ENCODE measurements at regions not wholly inside any gene's neighbourhood (a gene's known extent, or its start where the extent isn't known, plus 50 kb on each side); places are given as distances from the start of the nearest gene placed in this dataset.
A peak's percentile ranks its signal among the peaks of the same experiment; 100 is the strongest.

GRCh38 chr12:98423963-98424362, 91.4 kb upstream of the TMPO start:
- ATAC-seq (ENCODE audit: low read depth) (no peak), DNase-seq (no peak)
- Histone ChIP-seq H2AFZ (ENCODE audit: insufficient read depth, low read depth, low read length, poor library complexity, severe bottlenecking) (peak overlapping the region; percentile 50), H4K20me1 (ENCODE audit: control insufficient read depth, insufficient read depth, low read length, poor library complexity, severe bottlenecking) (no peaks in the 10 kb centered on the region), H3K27ac (ENCODE audit: low read length in 2 of 2) (no peak overlapping the region), H3K9ac (ENCODE audit: low read length) (no peak overlapping the region), H3K4me1 (ENCODE audit: control insufficient read depth in 2 of 2, insufficient read depth in 2 of 2, low read length in 2 of 2) (peaks cover 0 to 3% of the 10 kb centered on the region in 2 donors), H3K9me3 (ENCODE audit: control extremely low read depth in 1 of 3, control insufficient read depth in 2 of 3, insufficient read depth in 1 of 3, low read length in 2 of 3) (no peaks in the 10 kb centered on the region), H3K4me2 (replicated peaks; ENCODE audit: low read depth, low read length, poor library complexity, severe bottlenecking) (no peak overlapping the region), H3K79me2 (ENCODE audit: control insufficient read depth, insufficient read depth, low read length) (no peaks in the 10 kb centered on the region), H3K27me3 (replicated peaks in 1 of 4; ENCODE audit: control extremely low read depth in 1 of 4, control insufficient read depth in 3 of 4, insufficient read depth in 4 of 4, low read length in 3 of 4) (no peaks in the 10 kb centered on the region), H3K4me3 (ENCODE audit: control extremely low read depth in 1 of 5, extremely low read depth in 1 of 5, insufficient read depth in 1 of 5, low read depth in 2 of 5, low read length in 4 of 5) (no peak overlapping the region), H3K36me3 (replicated peaks in 1 of 2; ENCODE audit: control extremely low read depth in 1 of 2, control insufficient read depth in 1 of 2, extremely low read depth in 1 of 2, insufficient read depth in 2 of 2, low read length in 1 of 2) (no peaks in the 10 kb centered on the region)
- POLR2A ChIA-PET = no interaction called here
- no peak overlapping the region for H3K27ac Mint-ChIP-seq
- no peaks in the 10 kb centered on the region for H3K9me3 Mint-ChIP-seq (ENCODE audit: insufficient read depth)
- CTCF ChIA-PET = interaction anchor here (0.7 to 1.5 kb wide), 5 partner anchors 12 to 843 kb away, joined by 3 to 4 read pairs (median 3); no protein-coding TSS in a partner anchor
- no peak overlapping the region for H3K4me3 Mint-ChIP-seq
- H3K27me3 Mint-ChIP-seq = peaks cover 6% of the 10 kb centered on the region
- WGBS (ENCODE audit: insufficient coverage) = 100% methylated on average over 1 of the region's 2 CpGs
- TF ChIP-seq EZH2 (IDR thresholded peaks at IDR 0.05; ENCODE audit: borderline replicate concordance, insufficient read depth, low read depth, low read length, poor library complexity, severe bottlenecking) (no peak), CTCF (IDR thresholded peaks at IDR 0.05) (no peak)
- no peaks in the 10 kb centered on the region for H3K4me1 Mint-ChIP-seq
- intact Hi-C loops (cut with micrococcal nuclease) = loop anchor here (1.0 to 2.0 kb wide), 3 partner anchors 92 to 229 kb away; no protein-coding TSS in a partner anchor

- DNase-seq (peak; percentile 55), ATAC-seq (ENCODE audit: low read depth) (peak; percentile 36)
- H3K9me3 ChIP-seq (ENCODE audit: control extremely low read depth in 1 of 3, control insufficient read depth in 2 of 3, insufficient read depth in 1 of 3, low read length in 2 of 3) = no peaks in the 10 kb centered on the region
- TF ChIP-seq CTCF (IDR thresholded peaks at IDR 0.05) (peak; percentile 67), EZH2 (IDR thresholded peaks at IDR 0.05; ENCODE audit: borderline replicate concordance, insufficient read depth, low read depth, low read length, poor library complexity, severe bottlenecking) (no peak)
- H3K27ac ChIP-seq (ENCODE audit: low read length in 2 of 2) = no peak overlapping the region
- peaks cover 3% of the 10 kb centered on the region for H3K27me3 Mint-ChIP-seq
- H3K9me3 Mint-ChIP-seq (ENCODE audit: insufficient read depth) = no peaks in the 10 kb centered on the region
- H2AFZ ChIP-seq (ENCODE audit: insufficient read depth, low read depth, low read length, poor library complexity, severe bottlenecking) = peak overlapping the region; percentile 50
- 43% methylated on average over 5 of the region's 9 CpGs for WGBS (ENCODE audit: insufficient coverage)
- ChIA-PET POLR2A (no interaction called here), CTCF (interaction anchor here (0.6 to 2.5 kb wide), 7 partner anchors 12 to 844 kb away, joined by 3 to 8 read pairs (median 3); no protein-coding TSS in a partner anchor)
- H3K9ac ChIP-seq (ENCODE audit: low read length) = no peak overlapping the region
- intact Hi-C loops (cut with micrococcal nuclease) = loop anchor here (1.0 to 2.0 kb wide), 4 partner anchors 66 to 228 kb away; no protein-coding TSS in a partner anchor
- H3K27ac Mint-ChIP-seq = no peak overlapping the region
- peaks cover 0 to 3% of the 10 kb centered on the region in 2 donors for H3K4me1 ChIP-seq (ENCODE audit: control insufficient read depth in 2 of 2, insufficient read depth in 2 of 2, low read length in 2 of 2)
- H3K79me2 ChIP-seq (ENCODE audit: control insufficient read depth, insufficient read depth, low read length) = no peaks in the 10 kb centered on the region
- no peaks in the 10 kb centered on the region for H3K27me3 ChIP-seq (replicated peaks in 1 of 4; ENCODE audit: control extremely low read depth in 1 of 4, control insufficient read depth in 3 of 4, insufficient read depth in 4 of 4, low read length in 3 of 4)
- no peak overlapping the region for H3K4me3 ChIP-seq (ENCODE audit: control extremely low read depth in 1 of 5, extremely low read depth in 1 of 5, insufficient read depth in 1 of 5, low read depth in 2 of 5, low read length in 4 of 5)
- H4K20me1 ChIP-seq (ENCODE audit: control insufficient read depth, insufficient read depth, low read length, poor library complexity, severe bottlenecking) = no peaks in the 10 kb centered on the region
- no peaks in the 10 kb centered on the region for H3K4me1 Mint-ChIP-seq
- H3K36me3 ChIP-seq (replicated peaks in 1 of 2; ENCODE audit: control extremely low read depth in 1 of 2, control insufficient read depth in 1 of 2, extremely low read depth in 1 of 2, insufficient read depth in 2 of 2, low read length in 1 of 2) = no peaks in the 10 kb centered on the region
- no peak overlapping the region for H3K4me2 ChIP-seq (replicated peaks; ENCODE audit: low read depth, low read length, poor library complexity, severe bottlenecking)
- H3K4me3 Mint-ChIP-seq = no peak overlapping the region
These were observed 90.5 kb upstream of the TMPO start for GRCh38 chr12:98424726-98425401.
